HL-60 (cell line): ENCODE measurements at regions not wholly inside any gene's neighbourhood (a gene's known extent, or its start where the extent isn't known, plus 50 kb on each side); places are given as distances from the start of the nearest gene placed in this dataset.

Source experiments
- POLR2AphosphoS5 ChIP-seq: IDR thresholded peaks from 2 replicates; pipeline ENCODE4 v1.6.1; 2012; ENCODE audit warnings: low read depth
- TF ChIP-seq, protein P1 (sequence below): IDR thresholded peaks from one replicate; pipeline ENCODE4 v1.5.1; 2011; ENCODE audit warnings: low read length, control low read depth, inconsistent platforms; ENCODE audit not compliant: insufficient read depth
- TF ChIP-seq, protein P2 (sequence below): IDR thresholded peaks from 2 replicates; pipeline ENCODE4 v1.6.1; 2012; ENCODE audit warnings: low read depth; ENCODE audit not compliant: insufficient replicate concordance

DNA sequence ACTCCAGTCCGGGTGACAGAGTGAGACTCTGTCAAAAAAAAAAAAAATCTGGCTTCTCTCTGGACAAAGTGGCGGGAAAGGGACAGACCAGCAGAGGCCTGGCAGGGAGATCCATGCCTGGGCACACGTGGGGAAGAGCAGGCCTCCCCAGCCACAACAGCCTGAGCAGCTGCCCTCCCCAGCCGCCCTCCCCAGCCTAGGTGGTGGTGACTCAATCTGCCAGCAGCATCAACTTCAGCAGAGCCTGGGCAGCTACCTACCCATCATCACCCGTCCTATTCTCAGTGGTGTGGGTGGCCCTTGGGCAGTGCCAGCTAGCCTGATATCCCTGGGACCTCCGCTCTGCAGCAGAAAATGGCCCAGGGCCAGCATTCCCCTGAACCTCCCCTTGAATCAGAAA is 612.4 kb downstream of the FBXO15 start:
- TF ChIP-seq, protein P1, sequence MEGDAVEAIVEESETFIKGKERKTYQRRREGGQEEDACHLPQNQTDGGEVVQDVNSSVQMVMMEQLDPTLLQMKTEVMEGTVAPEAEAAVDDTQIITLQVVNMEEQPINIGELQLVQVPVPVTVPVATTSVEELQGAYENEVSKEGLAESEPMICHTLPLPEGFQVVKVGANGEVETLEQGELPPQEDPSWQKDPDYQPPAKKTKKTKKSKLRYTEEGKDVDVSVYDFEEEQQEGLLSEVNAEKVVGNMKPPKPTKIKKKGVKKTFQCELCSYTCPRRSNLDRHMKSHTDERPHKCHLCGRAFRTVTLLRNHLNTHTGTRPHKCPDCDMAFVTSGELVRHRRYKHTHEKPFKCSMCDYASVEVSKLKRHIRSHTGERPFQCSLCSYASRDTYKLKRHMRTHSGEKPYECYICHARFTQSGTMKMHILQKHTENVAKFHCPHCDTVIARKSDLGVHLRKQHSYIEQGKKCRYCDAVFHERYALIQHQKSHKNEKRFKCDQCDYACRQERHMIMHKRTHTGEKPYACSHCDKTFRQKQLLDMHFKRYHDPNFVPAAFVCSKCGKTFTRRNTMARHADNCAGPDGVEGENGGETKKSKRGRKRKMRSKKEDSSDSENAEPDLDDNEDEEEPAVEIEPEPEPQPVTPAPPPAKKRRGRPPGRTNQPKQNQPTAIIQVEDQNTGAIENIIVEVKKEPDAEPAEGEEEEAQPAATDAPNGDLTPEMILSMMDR, result no peak
- TF ChIP-seq, protein P2, sequence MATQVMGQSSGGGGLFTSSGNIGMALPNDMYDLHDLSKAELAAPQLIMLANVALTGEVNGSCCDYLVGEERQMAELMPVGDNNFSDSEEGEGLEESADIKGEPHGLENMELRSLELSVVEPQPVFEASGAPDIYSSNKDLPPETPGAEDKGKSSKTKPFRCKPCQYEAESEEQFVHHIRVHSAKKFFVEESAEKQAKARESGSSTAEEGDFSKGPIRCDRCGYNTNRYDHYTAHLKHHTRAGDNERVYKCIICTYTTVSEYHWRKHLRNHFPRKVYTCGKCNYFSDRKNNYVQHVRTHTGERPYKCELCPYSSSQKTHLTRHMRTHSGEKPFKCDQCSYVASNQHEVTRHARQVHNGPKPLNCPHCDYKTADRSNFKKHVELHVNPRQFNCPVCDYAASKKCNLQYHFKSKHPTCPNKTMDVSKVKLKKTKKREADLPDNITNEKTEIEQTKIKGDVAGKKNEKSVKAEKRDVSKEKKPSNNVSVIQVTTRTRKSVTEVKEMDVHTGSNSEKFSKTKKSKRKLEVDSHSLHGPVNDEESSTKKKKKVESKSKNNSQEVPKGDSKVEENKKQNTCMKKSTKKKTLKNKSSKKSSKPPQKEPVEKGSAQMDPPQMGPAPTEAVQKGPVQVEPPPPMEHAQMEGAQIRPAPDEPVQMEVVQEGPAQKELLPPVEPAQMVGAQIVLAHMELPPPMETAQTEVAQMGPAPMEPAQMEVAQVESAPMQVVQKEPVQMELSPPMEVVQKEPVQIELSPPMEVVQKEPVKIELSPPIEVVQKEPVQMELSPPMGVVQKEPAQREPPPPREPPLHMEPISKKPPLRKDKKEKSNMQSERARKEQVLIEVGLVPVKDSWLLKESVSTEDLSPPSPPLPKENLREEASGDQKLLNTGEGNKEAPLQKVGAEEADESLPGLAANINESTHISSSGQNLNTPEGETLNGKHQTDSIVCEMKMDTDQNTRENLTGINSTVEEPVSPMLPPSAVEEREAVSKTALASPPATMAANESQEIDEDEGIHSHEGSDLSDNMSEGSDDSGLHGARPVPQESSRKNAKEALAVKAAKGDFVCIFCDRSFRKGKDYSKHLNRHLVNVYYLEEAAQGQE, result no peak
- TF ChIP-seq POLR2AphosphoS5, result no peak
